Activated T-cell treated with anti-CD3 and anti-CD28 coated beads, Interleukin-2, amount 50 U/mL, for 1 hour (primary cell): ENCODE measurements at regions not wholly inside any gene's neighbourhood (a gene's known extent, or its start where the extent isn't known, plus 50 kb on each side); places are given as distances from the start of the nearest gene placed in this dataset.
"Not testable (repeated sequence)": the region's sequence is repeated elsewhere in the genome, so short reads cannot be mapped to it uniquely, and the experiment has no call there.

Source experiments
- DNase-seq: peaks from one replicate; pipeline ENCODE4 v3.0.0-alpha.2; 2020

DNA sequence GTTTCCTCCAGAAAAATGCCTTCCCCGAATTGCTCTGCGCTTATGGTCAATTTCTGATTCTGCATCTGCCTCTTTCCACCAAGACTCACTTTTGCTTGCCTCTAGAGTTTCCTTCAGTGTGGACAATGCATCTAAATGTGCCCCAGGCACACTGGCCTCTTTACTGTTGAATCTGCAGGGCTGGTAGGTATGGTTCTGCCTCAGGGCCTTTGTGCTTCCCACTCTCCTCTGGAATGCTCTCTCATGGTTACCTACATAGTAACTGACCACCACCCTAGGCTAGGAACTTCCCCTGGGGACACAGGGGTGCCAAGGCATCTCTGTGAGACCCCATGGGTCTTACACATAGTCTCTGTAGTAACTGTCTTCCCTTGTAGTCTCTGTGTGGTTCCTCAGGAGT lies 1258.6 kb downstream of the CDH12 start:
- no peak for DNase-seq

DNA sequence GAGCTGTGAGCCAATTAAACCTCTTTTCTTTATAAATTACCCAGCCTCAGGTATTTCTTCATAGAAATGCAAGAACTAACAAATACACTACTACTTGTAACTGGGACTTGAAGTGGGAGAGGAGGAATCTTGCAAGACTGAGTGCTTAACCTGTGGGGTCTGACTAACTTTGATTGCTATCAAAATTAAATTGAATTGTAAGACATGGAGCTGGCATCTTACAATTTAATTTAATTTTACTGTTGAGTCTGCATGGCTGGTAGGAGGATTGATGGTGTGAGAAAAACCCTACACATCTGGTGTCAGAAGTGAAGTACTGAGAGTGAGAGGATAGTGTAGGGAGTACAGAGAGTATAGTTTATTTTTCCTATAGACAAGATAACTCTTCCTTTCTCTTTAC lies 1259.9 kb downstream of the CDH12 start:
- no peak for DNase-seq

DNA sequence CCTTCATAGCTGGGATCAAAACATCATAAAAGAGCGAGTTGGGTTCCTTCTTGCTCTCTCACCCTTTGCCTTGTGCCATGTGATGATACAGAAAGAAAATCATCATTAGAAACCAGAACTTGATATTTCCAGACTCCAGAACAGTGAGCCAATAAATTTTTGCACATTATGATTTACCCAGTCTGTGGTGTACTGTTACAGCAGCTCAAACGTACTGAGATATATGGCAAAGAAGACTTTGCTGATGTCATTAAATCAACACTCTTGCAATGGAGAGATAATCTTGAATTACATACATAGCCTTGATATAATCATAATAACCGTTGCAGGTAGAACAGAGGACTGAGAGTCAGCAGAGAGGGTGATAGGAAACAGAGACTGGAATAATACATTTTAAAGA lies 1271.6 kb downstream of the CDH12 start:
- no peak for DNase-seq

DNA sequence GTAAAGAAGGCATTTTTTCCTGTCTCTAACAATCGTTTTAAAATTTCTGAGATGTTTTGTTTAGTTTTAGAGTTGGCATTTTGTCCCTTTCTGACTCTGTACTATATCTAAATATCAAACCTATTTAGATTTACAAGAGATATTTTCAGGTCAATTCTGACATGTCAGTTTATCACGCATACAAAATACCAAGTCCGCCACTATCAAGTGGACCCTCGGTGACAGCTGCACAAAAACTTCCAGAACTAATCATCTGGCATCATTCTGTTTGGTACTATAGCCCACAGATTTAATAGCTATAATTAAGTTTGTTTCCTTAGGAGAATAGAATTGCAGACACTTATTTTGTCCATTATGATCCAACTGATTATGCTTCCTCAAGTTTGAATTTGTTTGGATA lies 1278.2 kb downstream of the CDH12 start:
- no peak for DNase-seq

GRCh38 chr5:21574438-21574837 lies 1278.7 kb downstream of the CDH12 start:
- DNase-seq, result no peak

GRCh38 chr5:21573416-21574314 lies 1279.5 kb downstream of the CDH12 start:
- no peak for DNase-seq

- DNase-seq, result not testable (repeated sequence)
Measured at GRCh38 chr5:21571196-21571595, 1281.9 kb downstream of the CDH12 start.

- not testable (repeated sequence) for DNase-seq
Measured at GRCh38 chr5:21559109-21559508, 1294.0 kb downstream of the CDH12 start.

- not testable (repeated sequence) for DNase-seq
Measured at GRCh38 chr5:21552263-21552662, 1300.9 kb downstream of the CDH12 start.

- not testable (repeated sequence) for DNase-seq
Measured at GRCh38 chr5:21550916-21551315, 1302.2 kb downstream of the CDH12 start.

- DNase-seq, result not testable (repeated sequence)
Measured at GRCh38 chr5:21547656-21548055, 1305.5 kb downstream of the CDH12 start.

DNA sequence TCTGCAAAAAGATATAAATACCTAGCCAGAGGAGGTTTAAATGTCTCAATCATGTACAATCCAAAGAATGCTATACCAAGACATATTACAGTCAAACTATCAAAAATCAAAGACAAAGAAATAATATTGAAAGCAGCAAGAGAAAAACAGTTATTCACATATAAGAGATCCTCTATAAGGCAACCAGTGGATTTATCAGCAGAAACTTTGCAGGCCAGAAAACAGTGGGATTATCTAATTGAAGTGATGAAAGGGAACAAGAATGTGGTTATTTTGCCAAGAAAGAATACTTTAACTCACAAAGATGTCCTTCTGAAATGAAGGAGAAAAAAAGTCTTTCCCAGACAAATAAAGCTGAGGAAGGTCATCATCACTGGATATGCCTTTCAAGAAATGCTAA lies 1318.0 kb downstream of the CDH12 start:
- not testable (repeated sequence) for DNase-seq

GRCh38 chr5:21521157-21521556 lies 1332.0 kb downstream of the CDH12 start:
- DNase-seq, result not testable (repeated sequence)

GRCh38 chr5:21496926-21497325 lies 1356.2 kb downstream of the CDH12 start:
- DNase-seq, result not testable (repeated sequence)

GRCh38 chr5:21496056-21496455 lies 1357.1 kb downstream of the CDH12 start:
- DNase-seq, result not testable (repeated sequence)

- not testable (repeated sequence) for DNase-seq
Measured at GRCh38 chr5:21495235-21495634, 1357.9 kb downstream of the CDH12 start.

- not testable (repeated sequence) for DNase-seq
Measured at GRCh38 chr5:21494033-21494432, 1359.1 kb downstream of the CDH12 start.

GRCh38 chr5:21491182-21491581 lies 1362.0 kb downstream of the CDH12 start:
- DNase-seq, result not testable (repeated sequence)

DNA sequence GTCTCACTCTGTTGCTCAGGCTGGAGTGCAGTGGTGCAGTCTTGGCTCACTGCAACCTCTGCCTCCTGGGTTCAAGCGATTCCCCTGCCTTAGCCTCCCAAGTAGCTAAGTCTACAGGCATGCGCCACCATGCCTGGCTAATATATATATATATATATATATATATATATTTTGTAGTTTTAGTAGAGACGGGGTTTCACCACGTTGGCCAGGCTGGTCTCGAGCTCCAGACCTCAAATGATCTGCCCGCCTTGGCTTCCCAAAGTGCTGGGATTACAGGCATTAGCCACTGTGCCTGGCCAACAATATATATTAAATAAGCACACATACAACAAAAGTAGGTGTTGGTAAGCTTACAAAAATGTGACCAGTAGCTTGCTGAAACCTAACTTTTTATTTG lies 1364.3 kb downstream of the CDH12 start:
- not testable (repeated sequence) for DNase-seq

GRCh38 chr5:21485458-21486000 lies 1367.6 kb downstream of the CDH12 start:
- peak; percentile 34 for DNase-seq

DNA sequence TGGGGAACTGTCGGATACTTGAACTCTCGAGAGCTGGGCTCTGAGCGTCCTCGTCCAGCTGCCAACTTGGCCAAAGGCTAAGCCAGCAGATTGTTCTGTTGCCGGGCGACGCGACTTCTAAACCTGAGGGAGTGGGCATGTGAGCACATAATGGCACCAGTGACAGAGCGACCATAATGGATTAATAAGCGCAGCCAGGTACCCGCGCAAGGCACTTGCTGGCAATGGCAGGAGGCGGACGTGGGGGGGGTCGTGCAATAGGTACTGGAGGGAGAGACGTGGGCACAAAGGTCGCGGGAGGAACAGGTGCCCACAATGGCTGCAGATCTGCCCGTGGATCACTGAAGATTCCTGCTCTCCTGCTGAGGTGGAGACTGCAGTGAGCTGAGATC lies 1368.7 kb downstream of the CDH12 start:
- not testable (repeated sequence) for DNase-seq

DNA sequence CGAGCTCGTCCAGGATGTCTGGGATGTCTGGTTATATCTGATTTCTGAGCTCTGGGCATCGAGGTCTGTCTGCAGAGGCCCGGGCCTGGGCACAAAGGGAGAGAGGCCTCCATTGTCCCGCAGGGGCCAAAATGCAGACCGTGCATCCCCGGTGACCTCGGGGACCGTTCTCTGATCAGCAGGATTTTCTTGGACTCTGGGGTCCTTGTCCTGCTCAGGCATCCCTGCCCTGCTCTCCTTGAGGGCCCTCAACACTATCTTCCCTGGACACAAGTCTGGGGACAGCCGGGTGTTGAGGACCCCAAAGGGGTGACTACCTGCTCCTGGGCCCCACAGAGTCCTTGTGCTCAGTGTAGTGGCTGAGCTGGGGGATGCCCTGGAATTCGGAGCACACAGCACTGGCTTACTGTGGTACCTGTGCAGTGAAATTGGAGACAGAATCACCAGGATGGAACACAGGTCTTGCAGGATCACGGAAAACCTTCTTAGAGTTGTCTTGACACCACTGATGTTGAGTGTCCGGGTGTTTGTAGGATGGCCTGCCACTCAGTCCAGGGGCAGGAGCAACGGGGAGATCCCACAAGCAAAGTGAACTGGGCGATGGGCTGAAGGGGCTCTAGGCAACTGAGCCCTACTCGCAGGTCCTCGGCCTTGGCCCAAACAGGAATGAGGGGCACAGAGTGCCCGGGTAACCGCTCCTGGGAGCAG lies 1369.2 kb downstream of the CDH12 start:
- not testable (repeated sequence) for DNase-seq

- not testable (repeated sequence) for DNase-seq
Measured at GRCh38 chr5:21482983-21483650, 1370.0 kb downstream of the CDH12 start.
